HepG2 (cell line): ENCODE measurements at regions not wholly inside any gene's neighbourhood (a gene's known extent, or its start where the extent isn't known, plus 50 kb on each side); places are given as distances from the start of the nearest gene placed in this dataset.

Source experiments
- ARID5B ChIP-seq: IDR thresholded peaks from 2 replicates; pipeline ENCODE4 v1.4.0; 2020; ENCODE audit warnings: mild to moderate bottlenecking, missing genetic modification reagents
- CREM ChIP-seq, 2 experiments: sonication (generic) in 1 of 2; formaldehyde crosslinking in 1 of 2; IDR thresholded peaks; 2 replicates each; pipeline versions ENCODE4 v1.4.0 to v1.6.1; 2016 to 2020; ENCODE audit warnings: antibody characterized with exemption in 1 of 2, mild to moderate bottlenecking in 1 of 2, missing genetic modification reagents in 1 of 2
- FOXP1 ChIP-seq, 2 experiments: fragments of 450-650 bp in 1 of 2; IDR thresholded peaks; 2 replicates each; pipeline ENCODE4 v1.6.1; 2017 to 2018; ENCODE audit warnings: antibody characterized with exemption in 1 of 2
- HIVEP1 ChIP-seq: sonication (generic); formaldehyde crosslinking; IDR thresholded peaks from 2 replicates; pipeline ENCODE4 v1.4.0; 2020; ENCODE audit warnings: mild to moderate bottlenecking, missing genetic modification reagents
- HNF1A ChIP-seq, 2 experiments: sonication (generic) in 1 of 2; formaldehyde crosslinking in 1 of 2; IDR thresholded peaks; 2 replicates each; pipeline versions ENCODE4 v1.4.0 to v1.6.1; 2016 to 2020; ENCODE audit warnings: borderline replicate concordance in 1 of 2, low read depth in 1 of 2, mild to moderate bottlenecking in 1 of 2, missing genetic modification reagents in 1 of 2
- HOXA3 ChIP-seq: sonication (generic); formaldehyde crosslinking; IDR thresholded peaks from 2 replicates; pipeline ENCODE4 v1.5.0; 2020; ENCODE audit warnings: missing genetic modification reagents
- MYC ChIP-seq: sonication (generic); formaldehyde crosslinking; IDR thresholded peaks from 2 replicates; pipeline ENCODE4 v1.9.0; 2021; ENCODE audit warnings: missing genetic modification reagents, borderline replicate concordance
- NR2C2 ChIP-seq: sonication (generic); formaldehyde crosslinking; IDR thresholded peaks from 2 replicates; pipeline ENCODE4 v1.4.0; 2020; ENCODE audit warnings: missing genetic modification reagents, mild to moderate bottlenecking, moderate library complexity, borderline replicate concordance
- SOX6 ChIP-seq, 2 experiments: fragments of 450-650 bp in 1 of 2; sonication (generic) in 1 of 2; formaldehyde crosslinking in 1 of 2; IDR thresholded peaks; 2 replicates each; pipeline versions ENCODE4 v1.4.0 to v1.6.1; 2017 to 2020; ENCODE audit warnings: antibody characterized with exemption in 1 of 2, mild to moderate bottlenecking in 1 of 2, missing genetic modification reagents in 1 of 2
- SUZ12 ChIP-seq: fragments of 150-350 bp; IDR thresholded peaks from 2 replicates; pipeline ENCODE4 v1.6.1; 2014; ENCODE audit warnings: low read depth, low read length
- TEAD3 ChIP-seq: optimal IDR thresholded peaks from 2 replicates; pipeline ENCODE3; 2016; ENCODE audit warnings: borderline replicate concordance
- ZC3H4 ChIP-seq: sonication (generic); formaldehyde crosslinking; IDR thresholded peaks from 2 replicates; pipeline ENCODE4 v1.4.0; 2020; ENCODE audit warnings: missing genetic modification reagents, borderline replicate concordance
- TF ChIP-seq, protein P1 (sequence below): sonication (generic); formaldehyde crosslinking; IDR thresholded peaks from 2 replicates; pipeline ENCODE4 v1.5.1; 2020; ENCODE audit warnings: mild to moderate bottlenecking, missing genetic modification reagents
- TF ChIP-seq, protein P2 (sequence below): sonication (generic); formaldehyde crosslinking; IDR thresholded peaks from 2 replicates; pipeline ENCODE4 v1.4.0; 2020; ENCODE audit warnings: low read depth, mild to moderate bottlenecking, missing genetic modification reagents

DNA sequence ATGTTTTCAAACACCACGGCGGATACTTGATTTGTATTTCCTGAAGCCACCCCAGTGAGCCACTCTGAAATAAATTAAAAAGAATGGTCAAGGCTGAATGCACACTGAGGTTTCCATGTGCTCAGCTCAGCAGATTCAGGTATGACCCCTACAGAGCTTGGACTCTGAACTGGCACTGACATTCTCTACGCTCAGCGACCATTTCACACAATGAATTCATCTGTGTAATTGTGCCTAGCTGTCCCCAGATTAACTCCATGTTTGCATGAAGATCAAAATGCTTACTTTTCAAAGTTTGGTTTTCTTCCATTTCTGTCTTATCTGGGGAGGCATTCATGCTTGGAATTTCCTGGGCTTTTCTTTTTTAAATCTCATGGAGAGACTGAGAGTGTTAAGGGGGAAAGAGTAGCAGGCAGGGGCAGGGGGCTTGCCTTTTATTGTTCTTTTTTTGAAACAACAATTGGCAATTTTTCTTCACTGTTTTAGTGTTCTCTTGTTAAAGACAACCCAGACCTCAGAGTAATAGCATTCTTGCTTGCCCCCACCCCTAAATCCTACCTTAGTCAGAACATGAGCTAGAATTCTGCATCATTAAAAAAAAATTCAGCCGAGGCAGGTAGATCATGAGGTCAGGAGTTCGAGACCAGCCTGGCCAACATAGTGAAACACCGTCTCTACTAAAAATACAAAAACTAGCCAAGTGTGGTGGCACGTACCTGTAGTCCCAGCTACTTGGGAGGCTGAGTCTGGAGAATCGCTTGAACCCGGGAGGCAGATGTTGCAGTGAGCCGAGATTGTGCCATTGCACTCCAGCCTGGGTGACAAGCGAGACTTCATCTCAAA, 85.5 kb upstream of the HNF1B start (continued):
- TF ChIP-seq HNF1A (IDR thresholded peaks at IDR 0.05; ENCODE audit: low read depth) (no peak), HNF1A (CRISPR knock-in tag; IDR thresholded peaks at IDR 0.05; ENCODE audit: borderline replicate concordance) (peak; percentile 40; the same call in 1 of the 2 replicates), ZC3H4 (CRISPR knock-in tag) (no peak), MYC (CRISPR knock-in tag) (peak; percentile 75), CREM (IDR thresholded peaks at IDR 0.05) (peak; percentile 75), CREM (CRISPR knock-in tag; IDR thresholded peaks at IDR 0.05) (no peak), TEAD3 (CRISPR knock-in tag) (peak; percentile 83), ARID5B (peak; percentile 89), HIVEP1 (CRISPR knock-in tag) (no peak), NR2C2 (CRISPR knock-in tag) (peak; percentile 56; the same call in 1 of the 2 replicates), SOX6 (IDR thresholded peaks at IDR 0.05) (no peak), SOX6 (CRISPR knock-in tag; IDR thresholded peaks at IDR 0.05) (peak; percentile 85), FOXP1 (IDR thresholded peaks at IDR 0.05) (no peak), FOXP1 (CRISPR knock-in tag; IDR thresholded peaks at IDR 0.05) (peak; percentile 37; the same call in 1 of the 2 replicates), HOXA3 (CRISPR knock-in tag) (peak; percentile 76), SUZ12 (no peak)
- TF ChIP-seq, protein P1, sequence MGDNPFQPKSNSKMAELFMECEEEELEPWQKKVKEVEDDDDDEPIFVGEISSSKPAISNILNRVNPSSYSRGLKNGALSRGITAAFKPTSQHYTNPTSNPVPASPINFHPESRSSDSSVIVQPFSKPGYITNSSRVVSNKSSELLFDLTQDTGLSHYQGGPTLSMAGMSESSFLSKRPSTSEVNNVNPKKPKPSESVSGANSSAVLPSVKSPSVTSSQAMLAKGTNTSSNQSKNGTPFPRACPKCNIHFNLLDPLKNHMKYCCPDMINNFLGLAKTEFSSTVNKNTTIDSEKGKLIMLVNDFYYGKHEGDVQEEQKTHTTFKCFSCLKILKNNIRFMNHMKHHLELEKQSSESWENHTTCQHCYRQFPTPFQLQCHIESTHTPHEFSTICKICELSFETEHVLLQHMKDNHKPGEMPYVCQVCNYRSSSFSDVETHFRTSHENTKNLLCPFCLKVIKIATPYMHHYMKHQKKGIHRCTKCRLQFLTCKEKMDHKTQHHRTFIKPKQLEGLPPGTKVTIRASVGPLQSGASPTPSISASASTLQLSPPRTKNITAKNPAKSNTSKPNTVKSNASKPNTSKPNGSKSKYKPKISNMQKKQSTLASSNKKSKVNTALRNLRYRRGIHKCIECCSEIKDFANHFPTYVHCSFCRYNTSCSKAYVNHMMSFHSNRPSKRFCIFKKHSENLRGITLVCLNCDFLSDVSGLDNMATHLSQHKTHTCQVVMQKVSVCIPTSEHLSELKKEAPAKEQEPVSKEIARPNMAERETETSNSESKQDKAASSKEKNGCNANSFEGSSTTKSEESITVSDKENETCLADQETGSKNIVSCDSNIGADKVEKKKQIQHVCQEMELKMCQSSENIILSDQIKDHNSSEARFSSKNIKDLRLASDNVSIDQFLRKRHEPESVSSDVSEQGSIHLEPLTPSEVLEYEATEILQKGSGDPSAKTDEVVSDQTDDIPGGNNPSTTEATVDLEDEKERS, result no peak
- TF ChIP-seq, protein P2, sequence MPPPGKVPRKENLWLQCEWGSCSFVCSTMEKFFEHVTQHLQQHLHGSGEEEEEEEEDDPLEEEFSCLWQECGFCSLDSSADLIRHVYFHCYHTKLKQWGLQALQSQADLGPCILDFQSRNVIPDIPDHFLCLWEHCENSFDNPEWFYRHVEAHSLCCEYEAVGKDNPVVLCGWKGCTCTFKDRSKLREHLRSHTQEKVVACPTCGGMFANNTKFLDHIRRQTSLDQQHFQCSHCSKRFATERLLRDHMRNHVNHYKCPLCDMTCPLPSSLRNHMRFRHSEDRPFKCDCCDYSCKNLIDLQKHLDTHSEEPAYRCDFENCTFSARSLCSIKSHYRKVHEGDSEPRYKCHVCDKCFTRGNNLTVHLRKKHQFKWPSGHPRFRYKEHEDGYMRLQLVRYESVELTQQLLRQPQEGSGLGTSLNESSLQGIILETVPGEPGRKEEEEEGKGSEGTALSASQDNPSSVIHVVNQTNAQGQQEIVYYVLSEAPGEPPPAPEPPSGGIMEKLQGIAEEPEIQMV (CRISPR knock-in tag), result no peak
